AG09309 (cell line): ENCODE measurements at regions not wholly inside any gene's neighbourhood (a gene's known extent, or its start where the extent isn't known, plus 50 kb on each side); places are given as distances from the start of the nearest gene placed in this dataset.

Source experiments
- DNase-seq: peaks from one replicate; pipeline ENCODE4 v3.0.0-alpha.2; 2010; ENCODE audit warnings: low read depth
- H3K4me3 ChIP-seq: 2 replicates; pipeline ENCODE4 v1.5.1; 2011; ENCODE audit warnings: mild to moderate bottlenecking, low read depth, low read length, moderate library complexity; ENCODE audit not compliant: control insufficient read depth
- CTCF ChIP-seq: IDR thresholded peaks from 2 replicates; pipeline ENCODE4 v1.5.1; 2011; ENCODE audit warnings: mild to moderate bottlenecking, low read depth, low read length, inconsistent platforms; ENCODE audit not compliant: insufficient read depth, control insufficient read depth; ENCODE audit errors: missing control alignments

GRCh38 chr7:22900784-22901183 lies 78.1 kb upstream of the TOMM7 start:
- no peak for TF ChIP-seq CTCF
- no peak overlapping the region for H3K4me3 ChIP-seq
- no peak for DNase-seq

- no peak overlapping the region for H3K4me3 ChIP-seq
- no peak for TF ChIP-seq CTCF
- DNase-seq = no peak
Observed at GRCh38 chr7:22900101-22900500, 77.5 kb upstream of the TOMM7 start.

GRCh38 chr7:22896917-22897316 lies 74.3 kb upstream of the TOMM7 start:
- TF ChIP-seq CTCF = no peak
- no peak overlapping the region for H3K4me3 ChIP-seq
- DNase-seq = no peak

GRCh38 chr7:22895828-22896165 lies 73.1 kb upstream of the TOMM7 start:
- TF ChIP-seq CTCF = no peak

GRCh38 chr7:22895140-22895827 lies 72.6 kb upstream of the TOMM7 start:
- no peak for TF ChIP-seq CTCF
- peak; percentile 24 for DNase-seq

More at GRCh38 chr7:22895828-22896165, 73.1 kb upstream of the TOMM7 start:
- no peak for DNase-seq
- H3K4me3 ChIP-seq = no peak overlapping the region

GRCh38 chr7:22894546-22894945 lies 71.9 kb upstream of the TOMM7 start:
- DNase-seq = no peak
- no peak for TF ChIP-seq CTCF
- no peak overlapping the region for H3K4me3 ChIP-seq

More at GRCh38 chr7:22895140-22895827, 72.6 kb upstream of the TOMM7 start:
- no peak overlapping the region for H3K4me3 ChIP-seq
